ENCODE measurements at regions not wholly inside any gene's neighbourhood (a gene's known extent, or its start where the extent isn't known, plus 50 kb on each side); places are given as distances from the start of the nearest gene placed in this dataset.

DNA sequence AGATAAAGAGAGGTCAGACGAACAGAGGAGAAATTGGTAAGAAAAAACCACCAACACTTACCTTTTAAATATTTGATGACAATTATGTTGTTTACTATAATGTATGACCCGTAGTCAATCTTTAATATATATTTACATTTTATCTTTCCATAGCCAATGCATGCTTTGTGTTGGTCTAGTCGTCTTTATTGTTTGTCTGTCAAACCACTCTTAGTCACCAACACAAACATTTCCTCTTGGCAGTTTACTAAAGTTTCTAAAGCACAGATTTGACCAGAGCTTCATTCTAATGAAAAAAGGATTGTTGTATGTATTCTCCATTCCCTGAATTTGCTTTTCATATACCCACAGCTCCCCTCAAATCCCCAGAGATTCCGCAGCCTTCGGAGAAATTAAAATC is 784.7 kb upstream of the PIK3C3 start:
- no peak for TF ChIP-seq SP1 (IDR thresholded peaks at IDR 0.05)
- TF ChIP-seq HDGF (IDR thresholded peaks at IDR 0.05; ENCODE audit: borderline replicate concordance): no peak
- TF ChIP-seq TARDBP (IDR thresholded peaks at IDR 0.05): no peak
- no peak for TF ChIP-seq PKNOX1 (IDR thresholded peaks at IDR 0.05)
- TF ChIP-seq ELF4 (IDR thresholded peaks at IDR 0.05): no peak
- no peak for TF ChIP-seq L3MBTL2 (conservative IDR thresholded peaks at IDR 0.05)
- no peak for TF ChIP-seq BHLHE40 (IDR thresholded peaks at IDR 0.05; ENCODE audit: borderline replicate concordance)
- TF ChIP-seq FOXM1 (IDR thresholded peaks at IDR 0.05; ENCODE audit: borderline replicate concordance): no peak
- TF ChIP-seq ZNF384 (IDR thresholded peaks at IDR 0.05): no peak

Measured in HEK293T (cell line).